Natural killer cell treated with Interleukin-12 subunit alpha and Interleukin-12 subunit beta and Interleukin-15 and Interleukin-18, amount 100 ng/mL, for 72 hours (primary cell): ENCODE measurements at regions not wholly inside any gene's neighbourhood (a gene's known extent, or its start where the extent isn't known, plus 50 kb on each side); places are given as distances from the start of the nearest gene placed in this dataset.
A peak's percentile ranks its signal among the peaks of the same experiment; 100 is the strongest.

Experiments
- ATAC-seq, 2 donors: fragments of 150-1000 bp; cut with Tn5 transposase in 1 of 2; sonication (Bioruptor Pico), chemical (Tn5 transposase) in 1 of 2; 2 replicates each; pipeline ENCODE4 v1.10.0; 2021
- DNase-seq: peaks from one replicate; pipeline ENCODE4 v3.0.0; 2022; ENCODE audit warnings: low spot score
- H3K27ac Mint-ChIP-seq, 2 donors: 1 replicate in 1 of 2; 2 replicates in 1 of 2; pipeline ENCODE4 v1.8.0; 2022; ENCODE audit warnings: mixed read lengths in 2 of 2, mild to moderate bottlenecking in 1 of 2, moderate library complexity in 1 of 2
- H3K27me3 Mint-ChIP-seq, 2 donors: 1 replicate in 1 of 2; 2 replicates in 1 of 2; pipeline ENCODE4 v1.8.0; 2022; ENCODE audit warnings: mixed read lengths in 2 of 2
- H3K36me3 Mint-ChIP-seq: one replicate; pipeline ENCODE4 v1.8.0; 2022; ENCODE audit warnings: mixed read lengths
- H3K4me1 Mint-ChIP-seq, 2 donors: 1 replicate in 1 of 2; 2 replicates in 1 of 2; pipeline ENCODE4 v1.8.0; 2022; ENCODE audit warnings: low read depth in 2 of 2, mixed read lengths in 2 of 2, mild to moderate bottlenecking in 1 of 2
- H3K4me3 Mint-ChIP-seq: one replicate; pipeline ENCODE4 v1.8.0; 2022; ENCODE audit warnings: mixed read lengths
- H3K9me3 Mint-ChIP-seq: 2 replicates; pipeline ENCODE4 v1.8.0; 2022; ENCODE audit warnings: mixed read lengths

- H3K27me3 Mint-ChIP-seq, result peaks cover 0 to 8% of the 10 kb centered on the region in 2 donors
- no peak overlapping the region for H3K27ac Mint-ChIP-seq
- H3K4me3 Mint-ChIP-seq, result no peak overlapping the region
- no peaks in the 10 kb centered on the region for H3K4me1 Mint-ChIP-seq
- ATAC-seq (no peak), DNase-seq (no peak)
- H3K9me3 Mint-ChIP-seq, result no peaks in the 10 kb centered on the region
- no peaks in the 10 kb centered on the region for H3K36me3 Mint-ChIP-seq
Observed at GRCh38 chr3:178042376-178042775, 493.9 kb upstream of the KCNMB2 start.

- Mint-ChIP-seq H3K27ac (no peak overlapping the region), H3K4me1 (no peaks in the 10 kb centered on the region), H3K36me3 (no peaks in the 10 kb centered on the region), H3K27me3 (peaks cover 0 to 4% of the 10 kb centered on the region in 2 donors), H3K9me3 (no peaks in the 10 kb centered on the region), H3K4me3 (no peak overlapping the region)
- no peak for DNase-seq
- ATAC-seq, result no peak
Observed at GRCh38 chr3:178043084-178043483, 493.2 kb upstream of the KCNMB2 start.

- Mint-ChIP-seq H3K36me3 (no peaks in the 10 kb centered on the region), H3K9me3 (no peaks in the 10 kb centered on the region), H3K27me3 (peaks cover 6 to 7% of the 10 kb centered on the region in 2 donors), H3K27ac (peak overlapping the region in 1 of 2 donors; percentile 50), H3K4me3 (no peak overlapping the region), H3K4me1 (no peaks in the 10 kb centered on the region)
- no peak for DNase-seq
- no peak for ATAC-seq
Observed at GRCh38 chr3:178044320-178044719, 491.9 kb upstream of the KCNMB2 start.

GRCh38 chr3:178047496-178047895, 488.7 kb upstream of the KCNMB2 start:
- Mint-ChIP-seq H3K4me3 (no peak overlapping the region), H3K36me3 (no peaks in the 10 kb centered on the region), H3K4me1 (no peaks in the 10 kb centered on the region), H3K27me3 (peaks cover 12 to 14% of the 10 kb centered on the region in 2 donors), H3K9me3 (no peaks in the 10 kb centered on the region), H3K27ac (no peak overlapping the region)
- ATAC-seq (no peak), DNase-seq (no peak)

GRCh38 chr3:178048768-178049167, 487.5 kb upstream of the KCNMB2 start:
- H3K9me3 Mint-ChIP-seq, result no peaks in the 10 kb centered on the region
- DNase-seq (no peak), ATAC-seq (no peak)
- H3K27me3 Mint-ChIP-seq, result peaks cover 12 to 19% of the 10 kb centered on the region in 2 donors
- no peaks in the 10 kb centered on the region for H3K36me3 Mint-ChIP-seq
- no peak overlapping the region for H3K4me3 Mint-ChIP-seq
- H3K27ac Mint-ChIP-seq, result no peak overlapping the region
- H3K4me1 Mint-ChIP-seq, result no peaks in the 10 kb centered on the region

- Mint-ChIP-seq H3K27ac (no peak overlapping the region), H3K9me3 (no peaks in the 10 kb centered on the region), H3K4me1 (peaks cover 2 to 9% of the 10 kb centered on the region in 2 donors), H3K36me3 (no peaks in the 10 kb centered on the region), H3K4me3 (no peak overlapping the region), H3K27me3 (peaks cover 6 to 24% of the 10 kb centered on the region in 2 donors)
- no peak for DNase-seq
- ATAC-seq, result no peak
Observed at GRCh38 chr3:178054471-178054870, 481.8 kb upstream of the KCNMB2 start.

GRCh38 chr3:178055939-178056338, 480.3 kb upstream of the KCNMB2 start:
- H3K27ac Mint-ChIP-seq, result no peak overlapping the region
- no peak for ATAC-seq

GRCh38 chr3:178056868-178057267, 479.4 kb upstream of the KCNMB2 start:
- Mint-ChIP-seq H3K27ac (no peak overlapping the region), H3K4me3 (no peak overlapping the region), H3K27me3 (peaks cover 3 to 18% of the 10 kb centered on the region in 2 donors), H3K36me3 (no peaks in the 10 kb centered on the region), H3K4me1 (peaks cover 2 to 9% of the 10 kb centered on the region in 2 donors), H3K9me3 (no peaks in the 10 kb centered on the region)
- ATAC-seq (no peak), DNase-seq (no peak)

More at GRCh38 chr3:178055939-178056338, 480.3 kb upstream of the KCNMB2 start:
- no peaks in the 10 kb centered on the region for H3K9me3 Mint-ChIP-seq
- no peaks in the 10 kb centered on the region for H3K36me3 Mint-ChIP-seq
- no peak for DNase-seq
- H3K27me3 Mint-ChIP-seq, result peaks cover 3 to 18% of the 10 kb centered on the region in 2 donors
- H3K4me1 Mint-ChIP-seq, result peaks cover 2 to 9% of the 10 kb centered on the region in 2 donors
- H3K4me3 Mint-ChIP-seq, result no peak overlapping the region

- Mint-ChIP-seq H3K36me3 (no peaks in the 10 kb centered on the region), H3K4me1 (peaks cover 2 to 9% of the 10 kb centered on the region in 2 donors), H3K9me3 (no peaks in the 10 kb centered on the region), H3K4me3 (no peak overlapping the region), H3K27ac (no peak overlapping the region), H3K27me3 (peaks cover 3 to 15% of the 10 kb centered on the region in 2 donors)
- ATAC-seq, result no peak
- no peak for DNase-seq
Observed at GRCh38 chr3:178058629-178059028, 477.6 kb upstream of the KCNMB2 start.

- DNase-seq (no peak), ATAC-seq (no peak)
- H3K36me3 Mint-ChIP-seq, result no peaks in the 10 kb centered on the region
- peaks cover 3 to 10% of the 10 kb centered on the region in 2 donors for H3K27me3 Mint-ChIP-seq
- peaks cover 2 to 8% of the 10 kb centered on the region in 2 donors for H3K4me1 Mint-ChIP-seq
- no peak overlapping the region for H3K27ac Mint-ChIP-seq
- H3K9me3 Mint-ChIP-seq, result no peaks in the 10 kb centered on the region
- H3K4me3 Mint-ChIP-seq, result no peak overlapping the region
Observed at GRCh38 chr3:178059119-178059518, 477.1 kb upstream of the KCNMB2 start.

- H3K27ac Mint-ChIP-seq, result no peak overlapping the region
- no peaks in the 10 kb centered on the region for H3K9me3 Mint-ChIP-seq
- peaks cover 0 to 1% of the 10 kb centered on the region in 2 donors for H3K4me1 Mint-ChIP-seq
- ATAC-seq, result no peak
- peaks cover 0 to 2% of the 10 kb centered on the region in 2 donors for H3K27me3 Mint-ChIP-seq
- no peaks in the 10 kb centered on the region for H3K36me3 Mint-ChIP-seq
- no peak for DNase-seq
- H3K4me3 Mint-ChIP-seq, result no peak overlapping the region
Observed at GRCh38 chr3:178059836-178060235, 476.4 kb upstream of the KCNMB2 start.

- ATAC-seq, result no peak
- H3K4me3 Mint-ChIP-seq, result no peak overlapping the region
Observed at GRCh38 chr3:178060407-178060806, 475.8 kb upstream of the KCNMB2 start.

GRCh38 chr3:178062126-178062525, 474.1 kb upstream of the KCNMB2 start:
- no peaks in the 10 kb centered on the region for H3K9me3 Mint-ChIP-seq
- H3K4me1 Mint-ChIP-seq, result no peaks in the 10 kb centered on the region
- H3K4me3 Mint-ChIP-seq, result no peak overlapping the region
- no peak overlapping the region for H3K27ac Mint-ChIP-seq
- no peak for ATAC-seq
- H3K27me3 Mint-ChIP-seq, result no peaks in the 10 kb centered on the region
- no peak for DNase-seq
- no peaks in the 10 kb centered on the region for H3K36me3 Mint-ChIP-seq

More at GRCh38 chr3:178060407-178060806, 475.8 kb upstream of the KCNMB2 start:
- Mint-ChIP-seq H3K9me3 (no peaks in the 10 kb centered on the region), H3K36me3 (no peaks in the 10 kb centered on the region), H3K27ac (no peak overlapping the region), H3K4me1 (no peaks in the 10 kb centered on the region), H3K27me3 (no peaks in the 10 kb centered on the region)
- DNase-seq, result no peak

- Mint-ChIP-seq H3K27ac (no peak overlapping the region), H3K9me3 (no peaks in the 10 kb centered on the region), H3K27me3 (peaks cover 0 to 2% of the 10 kb centered on the region in 2 donors), H3K36me3 (no peaks in the 10 kb centered on the region), H3K4me3 (no peak overlapping the region), H3K4me1 (no peaks in the 10 kb centered on the region)
- ATAC-seq (no peak), DNase-seq (no peak)
Observed at GRCh38 chr3:178063461-178063860, 472.8 kb upstream of the KCNMB2 start.

GRCh38 chr3:178067721-178068120, 468.5 kb upstream of the KCNMB2 start:
- H3K4me1 Mint-ChIP-seq, result no peaks in the 10 kb centered on the region
- peaks cover 5 to 13% of the 10 kb centered on the region in 2 donors for H3K27me3 Mint-ChIP-seq
- H3K36me3 Mint-ChIP-seq, result no peaks in the 10 kb centered on the region
- H3K27ac Mint-ChIP-seq, result no peak overlapping the region
- no peak for ATAC-seq
- H3K9me3 Mint-ChIP-seq, result no peaks in the 10 kb centered on the region
- no peak for DNase-seq
- no peak overlapping the region for H3K4me3 Mint-ChIP-seq
